Heart left ventricle (tissue), 16 donors: ENCODE measurements at regions not wholly inside any gene's neighbourhood (a gene's known extent, or its start where the extent isn't known, plus 50 kb on each side); places are given as distances from the start of the nearest gene placed in this dataset.

Experiments used
- ATAC-seq, 4 donors: fragments of 200-7000 bp; cut with Tn5 transposase; one replicate each; pipeline ENCODE4 v1.9.1; 2020 to 2022; ENCODE audit warnings: moderate library complexity in 4 of 4, mild to moderate bottlenecking in 3 of 4, moderate number of reproducible peaks in 1 of 4
- DNase-seq, 5 donors: peaks; one replicate each; pipeline ENCODE4 v3.0.0-alpha.2; 2020
- H3K27ac ChIP-seq, 12 donors: fragments of 200-600 bp; sonication (generic) in 4 of 12; one replicate each; pipeline versions ENCODE4 v1.5.0 to v1.8.0; 2016 to 2022; ENCODE audit warnings: mild to moderate bottlenecking in 2 of 12
- H3K27me3 ChIP-seq, 9 donors: fragments of 200-600 bp; sonication (generic) in 2 of 9; one replicate each; pipeline versions ENCODE4 v1.5.1 to v1.8.0; 2016 to 2022; ENCODE audit warnings: mild to moderate bottlenecking in 3 of 9
- H3K36me3 ChIP-seq, 9 donors: fragments of 200-600 bp; sonication (generic) in 2 of 9; one replicate each; pipeline versions ENCODE4 v1.5.0 to v1.8.0; 2018 to 2022; ENCODE audit warnings: mild to moderate bottlenecking in 2 of 9
- H3K4me1 ChIP-seq, 12 donors: fragments of 200-600 bp; sonication (generic) in 4 of 12; one replicate each; pipeline versions ENCODE4 v1.5.0 to v1.8.0; 2016 to 2022; ENCODE audit warnings: mild to moderate bottlenecking in 3 of 12
- H3K4me3 ChIP-seq, 12 donors: fragments of 200-600 bp; sonication (generic) in 4 of 12; one replicate each; pipeline versions ENCODE4 v1.5.0 to v1.8.0; 2017 to 2022; ENCODE audit warnings: mild to moderate bottlenecking in 9 of 12, moderate library complexity in 4 of 12
- H3K9me3 ChIP-seq, 12 donors: fragments of 200-600 bp; sonication (generic) in 4 of 12; one replicate each; pipeline versions ENCODE4 v1.5.0 to v1.8.0; 2016 to 2022; ENCODE audit warnings: mild to moderate bottlenecking in 1 of 12
- POLR2A ChIP-seq, 2 donors: fragments of 450-650 bp; IDR thresholded peaks; one replicate each; pipeline ENCODE4 v1.6.1; 2017; ENCODE audit warnings: antibody characterized with exemption in 2 of 2, mild to moderate bottlenecking in 2 of 2, moderate library complexity in 2 of 2
- WGBS, 4 donors: extraction: QIAGEN DNeasy Blood & Tissue Kit in 2 of 4; methylation state at CpG; one replicate each; pipeline versions ENCODE4 v1.1.5 to v1.1.7; 2013 to 2018; 5-methylcytosine and 5-hydroxymethylcytosine counted together
- intact Hi-C, 10 donors: fragments of 100-400 bp; cut with DNase I; formaldehyde crosslinking; loops; one replicate each; pipeline versions ENCODE4 v1.11.1 to v1.14.2; 2022
- TF ChIP-seq, protein P1 (sequence below), 12 donors: fragments of 200-600 bp; sonication (generic) in 4 of 12; IDR thresholded peaks; one replicate each; pipeline versions ENCODE4 v1.5.0 to v1.8.0; 2018 to 2022; ENCODE audit warnings: antibody characterized with exemption in 12 of 12, mild to moderate bottlenecking in 5 of 12
- donor health status: ischemic (EF 13 %, LVEDD 7.1; RV severe dilation, severe dysfunction).
- donor health status: healthy with polysubstance abuse.
- donor health status: DM: no; HTN: yes; CAD: no.
- donor health status: DM: no; HTN: no; CAD: no.
- donor health status: ischemic (EF 25% LVEDD 6.9; RV normal size, moderate dysfunction).
- donor health status: ischemic (EF 25% LVEDD 5.7; RV mildly dilated, moderate dysfunction).
- donor health status: healthy.
- donor health status: DM: yes; HTN: yes; CAD: no.
- donor health status: ischemic (EF 35%, LVEDD 5.7; RV mildly dilated, moderate dysfunction).
- donor health status: nonischemic (EF 11% LVEDD 7.7; RV severe dilation, severe dysfunction).
- donor health status: DM: yes; HTN: yes; CAD: no.
- donor health status: PGD.
- donor health status: ischemic (EF 29% LVEDD 5.4; RV normal size, mild dysfunction).
- donor health status: nonischemic (EF 23%, LVEDD 6.1; RV moderate dilation, normal function).

GRCh38 chr2:387980-388421 is 100.1 kb upstream of the ALKAL2 start:
- H3K9me3 ChIP-seq = no peaks in the 10 kb centered on the region
- H3K4me3 ChIP-seq = no peak overlapping the region
- no peaks in the 10 kb centered on the region for H3K4me1 ChIP-seq
- intact Hi-C loops = no loop called here
- H3K27me3 ChIP-seq = peaks cover 0 to 38% (median 2%) of the 10 kb centered on the region in 9 donors
- H3K27ac ChIP-seq = no peak overlapping the region
- ATAC-seq (no peak), DNase-seq (no peak)
- no peaks in the 10 kb centered on the region for H3K36me3 ChIP-seq
- TF ChIP-seq POLR2A (IDR thresholded peaks at IDR 0.05) = no peak
- TF ChIP-seq, protein P1, sequence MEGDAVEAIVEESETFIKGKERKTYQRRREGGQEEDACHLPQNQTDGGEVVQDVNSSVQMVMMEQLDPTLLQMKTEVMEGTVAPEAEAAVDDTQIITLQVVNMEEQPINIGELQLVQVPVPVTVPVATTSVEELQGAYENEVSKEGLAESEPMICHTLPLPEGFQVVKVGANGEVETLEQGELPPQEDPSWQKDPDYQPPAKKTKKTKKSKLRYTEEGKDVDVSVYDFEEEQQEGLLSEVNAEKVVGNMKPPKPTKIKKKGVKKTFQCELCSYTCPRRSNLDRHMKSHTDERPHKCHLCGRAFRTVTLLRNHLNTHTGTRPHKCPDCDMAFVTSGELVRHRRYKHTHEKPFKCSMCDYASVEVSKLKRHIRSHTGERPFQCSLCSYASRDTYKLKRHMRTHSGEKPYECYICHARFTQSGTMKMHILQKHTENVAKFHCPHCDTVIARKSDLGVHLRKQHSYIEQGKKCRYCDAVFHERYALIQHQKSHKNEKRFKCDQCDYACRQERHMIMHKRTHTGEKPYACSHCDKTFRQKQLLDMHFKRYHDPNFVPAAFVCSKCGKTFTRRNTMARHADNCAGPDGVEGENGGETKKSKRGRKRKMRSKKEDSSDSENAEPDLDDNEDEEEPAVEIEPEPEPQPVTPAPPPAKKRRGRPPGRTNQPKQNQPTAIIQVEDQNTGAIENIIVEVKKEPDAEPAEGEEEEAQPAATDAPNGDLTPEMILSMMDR (IDR thresholded peaks at IDR 0.05) = no peak
- 86 to 93% (median 89%) methylated on average over 13 to 18 of the region's 18 CpGs for WGBS, 4 donors

DNA sequence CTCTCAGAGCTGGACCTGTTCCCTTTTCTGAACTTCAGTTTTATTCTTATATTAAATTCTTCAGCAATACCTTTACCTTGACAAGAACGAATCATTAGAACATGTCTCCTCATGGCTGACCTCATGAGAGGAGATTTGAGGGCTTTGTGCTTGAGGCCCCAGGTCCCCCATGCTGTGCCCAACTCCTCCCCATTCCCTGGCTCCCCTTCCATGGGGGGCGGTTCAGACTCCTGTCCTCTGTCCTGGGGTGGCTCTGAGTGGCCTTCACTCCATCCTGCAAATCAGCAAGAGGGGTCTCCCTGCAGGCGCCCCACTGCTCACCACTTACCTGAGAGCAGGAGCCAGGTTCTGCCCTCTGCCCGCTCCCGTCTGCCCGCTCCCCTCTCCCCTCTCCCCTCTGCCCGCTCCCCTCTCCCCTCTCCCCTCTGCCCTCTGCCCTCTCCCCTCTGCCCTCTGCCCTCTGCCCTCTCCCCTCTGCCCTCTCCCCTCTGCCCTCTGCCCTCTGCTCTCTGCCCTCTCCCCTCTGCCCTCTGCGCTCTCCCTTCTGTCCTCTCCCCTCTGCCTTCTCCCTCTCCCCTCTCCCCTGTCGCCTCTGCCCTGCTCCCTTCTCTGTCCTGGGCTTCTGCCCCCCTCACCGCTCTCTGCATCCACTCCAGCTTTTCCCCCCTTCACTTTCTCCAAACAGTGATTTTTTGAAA is 98.7 kb upstream of the ALKAL2 start:
- no peak overlapping the region for H3K27ac ChIP-seq
- DNase-seq (no peak), ATAC-seq (no peak)
- WGBS, 4 donors = 70 to 80% (median 77%) methylated on average over 8 to 10 of the region's 10 CpGs
- no peak for TF ChIP-seq POLR2A (IDR thresholded peaks at IDR 0.05)
- intact Hi-C loops = no loop called here
- no peaks in the 10 kb centered on the region for H3K4me1 ChIP-seq
- no peaks in the 10 kb centered on the region for H3K36me3 ChIP-seq
- H3K9me3 ChIP-seq = no peaks in the 10 kb centered on the region
- no peak overlapping the region for H3K4me3 ChIP-seq
- peaks cover 0 to 37% (median 6%) of the 10 kb centered on the region in 9 donors for H3K27me3 ChIP-seq

- no peaks in the 10 kb centered on the region for H3K9me3 ChIP-seq
- H3K4me3 ChIP-seq = no peak overlapping the region
- no peak overlapping the region for H3K27ac ChIP-seq
- H3K27me3 ChIP-seq = peaks cover 0 to 43% (median 6%) of the 10 kb centered on the region in 9 donors
- no peaks in the 10 kb centered on the region for H3K36me3 ChIP-seq
- no peaks in the 10 kb centered on the region for H3K4me1 ChIP-seq
- 62 to 75% (median 66%) methylated on average over 6 of the region's 6 CpGs for WGBS, 4 donors
- intact Hi-C loops = no loop called here
- no peak for ATAC-seq
- TF ChIP-seq POLR2A (IDR thresholded peaks at IDR 0.05) = no peak
- TF ChIP-seq, protein P1 (IDR thresholded peaks at IDR 0.05) = no peak
- no peak for DNase-seq
Measured at GRCh38 chr2:385785-386184, 97.9 kb upstream of the ALKAL2 start.

DNA sequence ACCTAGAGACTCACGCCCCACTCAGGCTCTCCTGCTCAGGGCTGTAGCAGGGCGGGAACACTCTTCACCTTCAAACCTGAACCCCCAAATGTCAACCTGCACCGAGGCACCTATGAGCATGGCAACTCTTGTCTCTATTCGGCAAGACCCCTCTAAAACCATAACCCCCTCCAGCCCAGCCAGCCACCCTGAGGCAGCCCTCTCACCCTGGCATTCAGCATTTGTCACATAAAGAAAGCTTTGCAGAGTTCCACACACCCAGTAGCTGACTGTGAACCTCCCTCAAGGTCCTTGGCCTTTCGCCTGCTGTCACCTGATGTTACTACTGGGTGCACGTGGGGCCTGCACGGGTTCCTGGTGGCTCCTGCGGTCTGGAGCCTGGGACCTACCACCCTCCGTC is 97.2 kb upstream of the ALKAL2 start:
- 80 to 88% (median 85%) methylated on average over 9 of the region's 9 CpGs for WGBS, 4 donors
- no peak for ATAC-seq
- H3K4me1 ChIP-seq = no peaks in the 10 kb centered on the region
- intact Hi-C loops = no loop called here
- no peak for DNase-seq
- H3K27ac ChIP-seq = no peak overlapping the region
- no peak overlapping the region for H3K4me3 ChIP-seq
- H3K9me3 ChIP-seq = no peaks in the 10 kb centered on the region
- no peaks in the 10 kb centered on the region for H3K36me3 ChIP-seq
- H3K27me3 ChIP-seq = peaks cover 0 to 45% (median 6%) of the 10 kb centered on the region in 9 donors
- TF ChIP-seq POLR2A (IDR thresholded peaks at IDR 0.05) = no peak
- TF ChIP-seq, protein P1 (IDR thresholded peaks at IDR 0.05) = no peak

DNA sequence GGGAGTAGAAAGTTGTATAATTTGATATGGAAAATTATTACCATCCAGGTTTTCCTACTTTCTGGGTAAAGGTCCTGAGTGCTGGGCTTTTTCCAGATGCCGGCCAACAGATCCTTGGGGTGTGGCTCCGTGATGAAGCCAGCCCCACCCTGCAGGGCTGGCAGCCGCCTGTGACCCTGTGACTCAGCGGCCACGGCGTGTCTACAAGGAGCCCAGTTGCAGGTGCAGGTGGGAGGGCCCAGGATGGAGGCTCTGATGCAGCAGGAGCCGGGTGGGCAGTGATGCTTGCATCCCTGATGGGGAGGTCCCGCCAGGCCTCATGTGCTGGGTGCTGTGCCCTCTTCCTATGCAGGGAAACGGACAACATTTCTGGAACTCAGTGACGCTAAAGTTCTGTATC is 96.0 kb upstream of the ALKAL2 start:
- Histone ChIP-seq H3K36me3 (no peaks in the 10 kb centered on the region), H3K27me3 (peaks cover 0 to 50% (median 6%) of the 10 kb centered on the region in 9 donors), H3K4me1 (no peaks in the 10 kb centered on the region), H3K9me3 (peaks cover 0 to 3% (median 0%) of the 10 kb centered on the region in 12 donors), H3K4me3 (no peak overlapping the region), H3K27ac (no peak overlapping the region)
- TF ChIP-seq, protein P1 (IDR thresholded peaks at IDR 0.05) = no peak
- TF ChIP-seq POLR2A (IDR thresholded peaks at IDR 0.05) = no peak
- ATAC-seq (no peak), DNase-seq (no peak)
- 70 to 82% (median 71%) methylated on average over 10 of the region's 10 CpGs for WGBS, 4 donors
- intact Hi-C loops = no loop called here
